Mesodermal cell (in vitro differentiated cells): ENCODE measurements at regions not wholly inside any gene's neighbourhood (a gene's known extent, or its start where the extent isn't known, plus 50 kb on each side); places are given as distances from the start of the nearest gene placed in this dataset.

ENCODE experiments used
- H3K27ac ChIP-seq: 2 replicates; pipeline ENCODE4 v1.7.0; 2013; ENCODE audit warnings: mild to moderate bottlenecking, low read depth, low read length, moderate library complexity; ENCODE audit not compliant: severe bottlenecking
- H3K36me3 ChIP-seq: 2 replicates; pipeline ENCODE4 v1.7.1; 2013; ENCODE audit warnings: mild to moderate bottlenecking, low read length, moderate library complexity; ENCODE audit not compliant: control insufficient read depth, insufficient read depth
- H3K4me1 ChIP-seq: one replicate; pipeline ENCODE4 v1.7.1; 2013; ENCODE audit warnings: mild to moderate bottlenecking, low read length; ENCODE audit not compliant: insufficient read depth, control insufficient read depth, poor library complexity, severe bottlenecking
- H3K4me3 ChIP-seq: 2 replicates; pipeline ENCODE4 v1.7.0; 2013; ENCODE audit warnings: low read length, control low read depth, mild to moderate bottlenecking; ENCODE audit not compliant: insufficient read depth, poor library complexity, severe bottlenecking; ENCODE audit errors: extremely low read depth
- H3K9me3 ChIP-seq: 2 replicates; pipeline ENCODE4 v1.7.1; 2013; ENCODE audit warnings: mild to moderate bottlenecking, low read length, moderate library complexity; ENCODE audit not compliant: control insufficient read depth
- WGBS, 2 experiments: methylation state at CpG; one replicate each; pipeline ENCODE4 v1.1.5; 2013; ENCODE audit warnings: missing lambda C conversion rate in 2 of 2; ENCODE audit not compliant: insufficient coverage in 2 of 2; 5-methylcytosine and 5-hydroxymethylcytosine counted together

DNA sequence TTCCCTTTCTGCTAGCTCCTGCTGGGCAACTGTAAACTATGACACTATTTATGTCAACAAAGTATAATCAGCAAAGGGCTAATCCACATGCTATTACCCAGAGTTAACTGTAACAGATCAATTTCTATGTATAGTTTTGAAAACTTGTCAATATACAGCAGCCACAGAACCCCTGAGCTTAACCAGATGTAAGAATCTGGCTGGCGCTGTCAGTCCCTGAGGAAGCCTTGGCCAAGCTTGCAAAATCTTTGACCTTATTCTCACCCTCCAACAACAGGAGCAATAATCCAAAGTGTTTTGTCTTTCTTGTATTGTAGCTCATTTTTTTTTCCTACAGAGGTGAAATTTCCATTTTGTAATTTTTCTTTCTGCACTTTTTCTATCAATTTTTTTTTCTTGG lies 1230.1 kb upstream of the SLC10A2 start:
- Histone ChIP-seq H3K27ac (no peak overlapping the region), H3K4me1 (no peaks in the 10 kb centered on the region), H3K36me3 (no peaks in the 10 kb centered on the region), H3K4me3 (no peak overlapping the region), H3K9me3 (no peaks in the 10 kb centered on the region)
- WGBS, 2 experiments: 100% methylated on average over 1 of the region's 1 CpG; no CpG with 5 or more reads in 1 of the 2 experiments

DNA sequence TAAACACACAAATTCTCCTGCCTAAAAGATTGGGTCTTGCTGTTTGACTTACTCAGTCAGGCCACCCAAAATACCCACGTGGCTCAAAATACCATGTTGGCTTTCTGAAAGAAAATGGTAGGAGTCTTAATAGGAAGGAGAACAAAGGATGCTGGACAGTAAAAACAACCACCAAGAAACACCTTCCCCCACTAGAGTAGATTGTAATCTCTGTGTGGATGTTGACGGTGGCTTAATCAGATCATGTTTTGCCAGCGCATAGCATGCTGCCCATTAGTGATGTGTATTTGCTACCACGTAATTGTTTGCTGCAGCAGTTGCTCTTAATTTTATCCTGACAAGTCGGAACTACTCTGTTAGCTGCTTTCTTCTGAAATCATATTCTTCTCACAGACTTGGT lies 1229.3 kb upstream of the SLC10A2 start:
- no peaks in the 10 kb centered on the region for H3K36me3 ChIP-seq
- 81 to 98% methylated on average over 3 to 4 of the region's 5 CpGs for WGBS, 2 experiments
- no peaks in the 10 kb centered on the region for H3K9me3 ChIP-seq
- H3K4me3 ChIP-seq: no peak overlapping the region
- H3K4me1 ChIP-seq: no peaks in the 10 kb centered on the region
- H3K27ac ChIP-seq: no peak overlapping the region

DNA sequence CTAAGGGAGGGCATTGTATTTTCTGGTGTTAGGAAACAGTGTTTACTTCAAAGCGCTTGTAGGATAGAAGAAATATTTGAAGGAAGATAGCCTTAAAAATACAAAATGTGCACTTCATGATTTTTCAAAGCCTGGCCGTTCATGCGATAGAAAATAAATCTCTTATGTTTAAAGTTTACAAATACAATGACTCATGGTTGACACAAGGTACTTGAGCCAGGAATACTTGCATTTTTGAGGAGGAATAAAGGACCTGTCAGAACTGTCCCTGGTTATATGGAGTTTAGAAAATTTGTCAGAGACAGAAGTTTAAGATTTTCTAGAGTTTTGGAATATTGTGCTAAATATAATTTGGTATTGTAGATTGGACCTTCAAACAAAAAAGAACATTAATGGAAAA lies 1223.2 kb upstream of the SLC10A2 start:
- 100% methylated on average over 1 of the region's 3 CpGs; no CpG with 5 or more reads in 1 of the 2 experiments for WGBS, 2 experiments
- Histone ChIP-seq H3K27ac (no peak overlapping the region), H3K9me3 (no peaks in the 10 kb centered on the region), H3K36me3 (no peaks in the 10 kb centered on the region), H3K4me1 (no peaks in the 10 kb centered on the region), H3K4me3 (no peak overlapping the region)

DNA sequence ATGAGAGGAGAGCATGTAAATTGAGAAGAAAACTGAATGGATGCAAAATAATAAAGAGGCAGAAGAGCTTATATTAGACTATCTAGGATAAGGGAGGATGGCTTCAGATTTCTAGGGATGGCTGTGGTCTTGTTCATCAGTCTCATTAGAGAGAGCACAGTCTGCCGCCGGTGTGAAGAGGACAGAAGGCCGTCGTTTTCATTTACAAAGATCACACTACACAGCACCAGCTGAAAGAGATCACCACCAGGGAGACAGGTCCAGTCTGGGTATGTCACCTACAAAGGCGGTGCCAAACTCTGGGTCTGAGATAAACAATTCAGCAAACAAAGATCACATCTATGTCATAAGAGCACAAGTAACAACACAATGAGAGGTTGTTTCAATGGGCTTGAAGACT lies 1222.3 kb upstream of the SLC10A2 start:
- H3K27ac ChIP-seq: no peak overlapping the region
- H3K4me3 ChIP-seq: no peak overlapping the region
- no peaks in the 10 kb centered on the region for H3K9me3 ChIP-seq
- H3K36me3 ChIP-seq: no peaks in the 10 kb centered on the region
- H3K4me1 ChIP-seq: no peaks in the 10 kb centered on the region
- 90% methylated on average over 2 of the region's 5 CpGs; no CpG with 5 or more reads in 1 of the 2 experiments for WGBS, 2 experiments

GRCh38 chr13:104286566-104287290 lies 1220.5 kb upstream of the SLC10A2 start:
- H3K9me3 ChIP-seq: no peaks in the 10 kb centered on the region
- WGBS, 2 experiments: 21 to 27% methylated on average over 2 of the region's 4 CpGs
- no peaks in the 10 kb centered on the region for H3K4me1 ChIP-seq
- H3K4me3 ChIP-seq: no peak overlapping the region
- H3K36me3 ChIP-seq: no peaks in the 10 kb centered on the region
- H3K27ac ChIP-seq: no peak overlapping the region

DNA sequence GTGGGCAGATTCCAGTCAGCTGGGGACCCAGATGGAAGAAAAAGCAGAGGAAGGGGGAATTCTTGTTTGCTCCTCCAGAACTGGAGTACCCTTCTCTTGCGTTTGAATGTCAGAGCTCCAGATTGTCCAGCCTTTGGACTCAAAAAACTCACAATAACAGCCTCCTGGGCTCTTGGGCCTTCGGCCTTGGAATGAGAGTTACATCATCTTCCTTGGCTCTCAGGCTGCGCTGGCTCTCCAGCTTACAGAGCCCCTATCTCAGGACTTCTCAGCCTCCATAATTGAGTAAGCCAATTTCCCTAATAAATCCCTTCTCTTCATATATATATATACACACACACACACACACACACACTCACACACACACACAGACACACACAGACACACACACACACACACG lies 1215.7 kb upstream of the SLC10A2 start:
- no peak overlapping the region for H3K4me3 ChIP-seq
- no peak overlapping the region for H3K27ac ChIP-seq
- WGBS, 2 experiments: 75 to 89% methylated on average over 2 to 3 of the region's 4 CpGs
- no peaks in the 10 kb centered on the region for H3K9me3 ChIP-seq
- H3K4me1 ChIP-seq: no peaks in the 10 kb centered on the region
- H3K36me3 ChIP-seq: no peaks in the 10 kb centered on the region

DNA sequence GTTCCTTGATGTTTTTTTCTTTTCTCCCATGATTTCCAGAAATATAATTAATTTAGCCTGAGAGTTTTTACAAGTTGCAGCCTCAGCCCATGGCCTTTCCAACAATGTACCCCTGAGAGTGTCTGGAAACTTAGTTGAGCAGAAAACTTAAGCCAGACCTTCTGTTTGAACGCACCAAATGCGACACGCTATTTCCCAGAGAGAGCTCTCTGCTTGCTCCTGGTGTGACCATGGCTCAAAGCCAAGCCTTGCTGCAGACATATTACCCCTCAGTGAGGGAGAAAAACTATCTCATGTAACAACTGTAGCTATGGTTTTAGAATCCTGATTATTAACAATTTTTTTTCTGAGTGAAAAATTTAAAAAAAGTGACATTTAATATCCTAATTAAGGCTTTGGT lies 1204.5 kb upstream of the SLC10A2 start:
- Histone ChIP-seq H3K4me3 (no peak overlapping the region), H3K27ac (no peak overlapping the region), H3K9me3 (no peaks in the 10 kb centered on the region), H3K4me1 (no peaks in the 10 kb centered on the region), H3K36me3 (no peaks in the 10 kb centered on the region)
- 100% methylated on average over 2 of the region's 3 CpGs; no CpG with 5 or more reads in 1 of the 2 experiments for WGBS, 2 experiments

DNA sequence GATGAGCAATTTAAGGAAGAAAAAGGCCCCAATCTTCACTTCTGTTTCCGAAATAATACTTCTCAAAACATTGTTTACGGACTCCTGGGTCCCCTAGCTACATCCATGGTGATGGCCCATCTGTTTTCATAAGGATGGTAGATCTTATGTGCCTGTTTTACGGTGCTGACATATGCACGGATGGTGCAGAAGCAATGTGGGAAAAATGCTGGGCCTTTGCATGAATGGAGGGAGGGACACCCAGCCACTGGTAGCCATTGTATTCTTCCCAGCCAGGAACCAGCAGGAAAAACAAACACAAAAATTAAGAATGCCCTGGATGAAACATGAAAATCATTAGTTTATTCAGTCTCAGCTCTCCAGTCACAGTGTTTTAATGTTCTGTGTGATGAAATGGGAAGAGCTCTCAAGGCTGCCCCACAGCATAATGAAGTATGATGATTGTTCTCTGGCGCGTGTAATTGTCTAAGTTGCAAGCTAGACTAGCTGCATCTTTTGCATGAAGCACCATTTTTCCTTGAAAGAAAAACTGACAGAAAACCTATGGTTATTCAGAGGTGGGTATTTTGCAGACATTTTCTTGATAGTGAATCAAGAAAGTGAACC lies 1201.1 kb upstream of the SLC10A2 start:
- Histone ChIP-seq H3K4me3 (no peak overlapping the region), H3K36me3 (no peaks in the 10 kb centered on the region), H3K9me3 (no peaks in the 10 kb centered on the region), H3K4me1 (no peaks in the 10 kb centered on the region), H3K27ac (no peak overlapping the region)
- 87 to 90% methylated on average over 4 to 5 of the region's 6 CpGs for WGBS, 2 experiments

GRCh38 chr13:104256701-104257100 lies 1190.5 kb upstream of the SLC10A2 start:
- Histone ChIP-seq H3K4me3 (no peak overlapping the region), H3K4me1 (no peaks in the 10 kb centered on the region), H3K36me3 (no peaks in the 10 kb centered on the region), H3K9me3 (no peaks in the 10 kb centered on the region), H3K27ac (no peak overlapping the region)
- no CpG with 5 or more reads among the region's 3 CpGs for WGBS, 2 experiments

- no peak overlapping the region for H3K27ac ChIP-seq
- H3K36me3 ChIP-seq: no peaks in the 10 kb centered on the region
- WGBS, 2 experiments: 64 to 93% methylated on average over 2 to 3 of the region's 5 CpGs
- no peaks in the 10 kb centered on the region for H3K9me3 ChIP-seq
- H3K4me3 ChIP-seq: no peak overlapping the region
- no peaks in the 10 kb centered on the region for H3K4me1 ChIP-seq
Measured at GRCh38 chr13:104253063-104253680, 1187.0 kb upstream of the SLC10A2 start.

GRCh38 chr13:104251931-104252330 lies 1185.7 kb upstream of the SLC10A2 start:
- no peaks in the 10 kb centered on the region for H3K36me3 ChIP-seq
- H3K4me3 ChIP-seq: no peak overlapping the region
- H3K27ac ChIP-seq: no peak overlapping the region
- H3K9me3 ChIP-seq: no peaks in the 10 kb centered on the region
- no peaks in the 10 kb centered on the region for H3K4me1 ChIP-seq
